GM21528 (cell line): ENCODE measurements at regions not wholly inside any gene's neighbourhood (a gene's known extent, or its start where the extent isn't known, plus 50 kb on each side); places are given as distances from the start of the nearest gene placed in this dataset.

Experiments used
- ATAC-seq: cut with Tn5 transposase; IDR thresholded peaks from one replicate; pipeline ENCODE4 v1.9.1; 2021; ENCODE audit warnings: mild to moderate bottlenecking, moderate library complexity; ENCODE audit not compliant: unreplicated experiment, low FRiP score

GRCh38 chr11:116276051-116277044 is 496.4 kb downstream of the BUD13 start:
- ATAC-seq: peak; percentile 77

GRCh38 chr11:116275635-116276034 is 497.2 kb downstream of the BUD13 start:
- ATAC-seq: no peak

- no peak for ATAC-seq
Measured at GRCh38 chr11:116274521-116274920, 498.3 kb downstream of the BUD13 start.

- no peak for ATAC-seq
Measured at GRCh38 chr11:116272181-116272789, 500.5 kb downstream of the BUD13 start.

GRCh38 chr11:116271479-116271878 is 501.3 kb downstream of the BUD13 start:
- no peak for ATAC-seq

- no peak for ATAC-seq
Measured at GRCh38 chr11:116267146-116267545, 505.6 kb downstream of the BUD13 start.

GRCh38 chr11:116263770-116264169 is 509.0 kb downstream of the BUD13 start:
- no peak for ATAC-seq

- no peak for ATAC-seq
Measured at GRCh38 chr11:116263019-116263418, 509.8 kb downstream of the BUD13 start.

GRCh38 chr11:116262370-116262769 is 510.4 kb downstream of the BUD13 start:
- ATAC-seq: no peak

GRCh38 chr11:116261606-116262005 is 511.2 kb downstream of the BUD13 start:
- no peak for ATAC-seq

GRCh38 chr11:116258821-116259220 is 514.0 kb downstream of the BUD13 start:
- ATAC-seq: no peak

- no peak for ATAC-seq
Measured at GRCh38 chr11:116257883-116258282, 514.9 kb downstream of the BUD13 start.

- ATAC-seq: no peak
Measured at GRCh38 chr11:116257092-116257491, 515.7 kb downstream of the BUD13 start.

GRCh38 chr11:116256215-116256614 is 516.6 kb downstream of the BUD13 start:
- no peak for ATAC-seq

GRCh38 chr11:116255321-116255953 is 517.4 kb downstream of the BUD13 start:
- ATAC-seq: no peak

GRCh38 chr11:116250155-116250554 is 522.6 kb downstream of the BUD13 start:
- ATAC-seq: no peak

GRCh38 chr11:116249561-116249960 is 523.2 kb downstream of the BUD13 start:
- no peak for ATAC-seq

GRCh38 chr11:116244889-116245288 is 527.9 kb downstream of the BUD13 start:
- no peak for ATAC-seq

GRCh38 chr11:116244439-116244838 is 528.3 kb downstream of the BUD13 start:
- no peak for ATAC-seq

GRCh38 chr11:116243991-116244390 is 528.8 kb downstream of the BUD13 start:
- ATAC-seq: no peak

- no peak for ATAC-seq
Measured at GRCh38 chr11:116242006-116242405, 530.8 kb downstream of the BUD13 start.
